Parathyroid adenoma (tissue), 2 donors: ENCODE measurements at regions not wholly inside any gene's neighbourhood (a gene's known extent, or its start where the extent isn't known, plus 50 kb on each side); places are given as distances from the start of the nearest gene placed in this dataset.

Source experiments
- H2AFZ ChIP-seq: fragments of 300-600 bp; sonication (generic); one replicate; pipeline ENCODE4 v1.7.0; 2017; ENCODE audit warnings: antibody characterized with exemption, mild to moderate bottlenecking
- H3K27ac ChIP-seq: fragments of 300-600 bp; sonication (generic); one replicate; pipeline ENCODE4 v1.7.0; 2017
- H3K27me3 ChIP-seq: fragments of 300-600 bp; sonication (generic); one replicate; pipeline ENCODE4 v1.7.0; 2017; ENCODE audit warnings: low read length; ENCODE audit not compliant: control insufficient read depth, insufficient read depth
- H3K36me3 ChIP-seq: fragments of 300-600 bp; sonication (generic); one replicate; pipeline ENCODE4 v1.7.0; 2017; ENCODE audit warnings: low read length; ENCODE audit not compliant: control insufficient read depth, insufficient read depth
- H3K4me1 ChIP-seq: fragments of 300-600 bp; sonication (generic); one replicate; pipeline ENCODE4 v1.7.0; 2017; ENCODE audit warnings: control low read depth
- H3K4me2 ChIP-seq: fragments of 300-600 bp; sonication (generic); one replicate; pipeline ENCODE4 v1.7.0; 2017; ENCODE audit warnings: low read length
- H3K4me3 ChIP-seq: fragments of 300-600 bp; sonication (generic); one replicate; pipeline ENCODE4 v1.7.0; 2017; ENCODE audit warnings: low read depth, low read length
- H3K79me2 ChIP-seq: fragments of 300-600 bp; sonication (generic); one replicate; pipeline ENCODE4 v1.7.0; 2017; ENCODE audit warnings: control low read depth
- H3K9ac ChIP-seq: fragments of 300-600 bp; sonication (generic); one replicate; pipeline ENCODE4 v1.7.0; 2017; ENCODE audit warnings: mild to moderate bottlenecking
- H3K9me3 ChIP-seq: fragments of 300-600 bp; sonication (generic); one replicate; pipeline ENCODE4 v1.7.0; 2017; ENCODE audit warnings: low read length; ENCODE audit not compliant: control insufficient read depth
- TF ChIP-seq, protein P1 (sequence below): fragments of 300-600 bp; sonication (generic); IDR thresholded peaks from one replicate; pipeline ENCODE4 v1.7.0; 2017; ENCODE audit warnings: antibody characterized with exemption, mild to moderate bottlenecking
- donor health status: primary hyperparathyroidism.

DNA sequence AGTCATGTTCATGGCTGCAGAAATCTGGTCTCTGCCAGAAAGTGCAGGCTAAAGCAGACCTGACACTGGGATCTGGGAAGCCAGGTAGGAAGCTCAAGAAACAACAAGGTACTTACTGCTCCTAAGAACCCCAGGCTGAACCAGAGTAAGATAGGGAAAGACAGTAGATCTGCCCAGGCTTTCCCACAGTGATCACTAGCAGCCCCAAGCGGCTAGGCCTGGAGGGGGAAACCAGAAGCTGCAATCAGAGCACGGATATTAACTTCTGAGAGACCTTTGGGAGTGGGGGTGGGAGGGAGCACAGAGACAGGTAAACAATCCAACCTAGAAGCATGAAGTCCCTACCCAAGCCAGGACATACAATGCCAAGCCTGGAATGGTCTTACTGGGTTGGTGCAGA, 135.2 kb upstream of the C11orf58 start:
- Histone ChIP-seq H3K9ac (no peak overlapping the region), H3K27ac (no peak overlapping the region), H3K4me1 (no peaks in the 10 kb centered on the region), H3K9me3 (no peaks in the 10 kb centered on the region), H3K27me3 (no peaks in the 10 kb centered on the region), H2AFZ (no peak overlapping the region), H3K79me2 (no peaks in the 10 kb centered on the region), H3K4me3 (no peak overlapping the region), H3K36me3 (no peaks in the 10 kb centered on the region), H3K4me2 (no peak overlapping the region)
- TF ChIP-seq, protein P1, sequence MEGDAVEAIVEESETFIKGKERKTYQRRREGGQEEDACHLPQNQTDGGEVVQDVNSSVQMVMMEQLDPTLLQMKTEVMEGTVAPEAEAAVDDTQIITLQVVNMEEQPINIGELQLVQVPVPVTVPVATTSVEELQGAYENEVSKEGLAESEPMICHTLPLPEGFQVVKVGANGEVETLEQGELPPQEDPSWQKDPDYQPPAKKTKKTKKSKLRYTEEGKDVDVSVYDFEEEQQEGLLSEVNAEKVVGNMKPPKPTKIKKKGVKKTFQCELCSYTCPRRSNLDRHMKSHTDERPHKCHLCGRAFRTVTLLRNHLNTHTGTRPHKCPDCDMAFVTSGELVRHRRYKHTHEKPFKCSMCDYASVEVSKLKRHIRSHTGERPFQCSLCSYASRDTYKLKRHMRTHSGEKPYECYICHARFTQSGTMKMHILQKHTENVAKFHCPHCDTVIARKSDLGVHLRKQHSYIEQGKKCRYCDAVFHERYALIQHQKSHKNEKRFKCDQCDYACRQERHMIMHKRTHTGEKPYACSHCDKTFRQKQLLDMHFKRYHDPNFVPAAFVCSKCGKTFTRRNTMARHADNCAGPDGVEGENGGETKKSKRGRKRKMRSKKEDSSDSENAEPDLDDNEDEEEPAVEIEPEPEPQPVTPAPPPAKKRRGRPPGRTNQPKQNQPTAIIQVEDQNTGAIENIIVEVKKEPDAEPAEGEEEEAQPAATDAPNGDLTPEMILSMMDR: no peak

DNA sequence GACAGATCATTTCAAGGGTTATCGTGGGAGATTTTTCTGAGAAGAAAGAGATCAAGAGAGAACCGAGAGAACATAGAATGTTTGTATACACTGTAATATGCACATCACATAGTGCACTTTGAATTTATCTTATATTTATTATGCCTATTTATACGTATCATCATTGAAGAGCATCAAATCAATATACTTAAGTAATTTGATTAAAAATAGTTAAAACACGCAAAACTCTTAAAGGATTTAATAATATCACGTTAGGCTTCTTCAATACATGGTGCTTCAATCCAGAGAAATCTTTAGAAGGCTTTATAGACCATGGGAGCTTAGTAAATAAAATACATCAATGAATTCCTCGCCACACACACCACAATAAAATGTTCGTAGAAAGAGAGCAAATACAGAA, 139.5 kb upstream of the C11orf58 start:
- TF ChIP-seq, protein P1: no peak
- Histone ChIP-seq H2AFZ (no peak overlapping the region), H3K9me3 (no peaks in the 10 kb centered on the region), H3K4me2 (no peak overlapping the region), H3K4me3 (no peak overlapping the region), H3K27me3 (no peaks in the 10 kb centered on the region), H3K27ac (no peak overlapping the region), H3K79me2 (no peaks in the 10 kb centered on the region), H3K4me1 (no peaks in the 10 kb centered on the region), H3K36me3 (no peaks in the 10 kb centered on the region), H3K9ac (no peak overlapping the region)

DNA sequence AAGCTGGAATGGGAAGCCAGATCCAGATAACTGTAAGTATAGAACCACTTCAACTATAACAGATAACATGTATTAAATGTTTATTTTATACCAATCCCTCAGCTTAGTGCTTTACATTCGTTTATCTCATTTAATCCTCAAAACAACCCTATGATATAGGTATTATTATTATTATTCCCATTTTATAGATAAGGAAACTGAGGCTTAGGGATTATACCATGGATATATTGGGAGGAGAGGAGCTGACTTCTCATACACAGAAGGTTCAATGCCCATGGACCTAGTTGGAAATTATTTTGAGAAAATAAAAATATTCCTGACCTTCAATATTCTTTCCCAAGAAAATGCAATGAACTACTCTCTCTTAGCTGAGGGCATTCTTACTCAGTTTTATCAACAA, 140.4 kb upstream of the C11orf58 start:
- Histone ChIP-seq H3K4me1 (no peaks in the 10 kb centered on the region), H3K27me3 (no peaks in the 10 kb centered on the region), H3K9ac (no peak overlapping the region), H3K9me3 (no peaks in the 10 kb centered on the region), H3K79me2 (no peaks in the 10 kb centered on the region), H3K4me3 (no peak overlapping the region), H2AFZ (no peak overlapping the region), H3K36me3 (no peaks in the 10 kb centered on the region), H3K4me2 (no peak overlapping the region), H3K27ac (no peak overlapping the region)
- TF ChIP-seq, protein P1: no peak

DNA sequence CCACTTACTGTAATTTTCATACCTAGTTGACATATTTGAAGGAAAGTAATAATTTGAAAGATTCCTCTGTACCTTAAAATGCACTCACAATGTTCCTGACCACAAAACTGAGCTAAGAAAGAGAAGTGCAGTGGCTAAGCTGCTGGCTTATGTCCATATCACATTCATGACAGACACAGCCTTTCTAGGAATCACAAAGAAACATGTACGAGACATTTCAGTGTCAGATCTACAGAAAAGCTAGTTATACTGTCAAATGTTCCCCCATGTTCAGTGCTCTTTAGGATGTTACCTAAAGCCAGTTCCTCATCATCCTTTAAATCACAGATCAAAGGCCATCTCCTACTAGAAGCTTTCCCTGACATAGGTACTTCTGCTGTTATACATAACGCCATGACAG, 142.2 kb upstream of the C11orf58 start:
- H3K27me3 ChIP-seq: no peaks in the 10 kb centered on the region
- H3K79me2 ChIP-seq: no peaks in the 10 kb centered on the region
- H3K9me3 ChIP-seq: no peaks in the 10 kb centered on the region
- no peak overlapping the region for H3K4me3 ChIP-seq
- no peaks in the 10 kb centered on the region for H3K4me1 ChIP-seq
- H3K27ac ChIP-seq: no peak overlapping the region
- no peak overlapping the region for H3K9ac ChIP-seq
- no peak overlapping the region for H2AFZ ChIP-seq
- H3K36me3 ChIP-seq: no peaks in the 10 kb centered on the region
- TF ChIP-seq, protein P1: no peak
- H3K4me2 ChIP-seq: no peak overlapping the region

DNA sequence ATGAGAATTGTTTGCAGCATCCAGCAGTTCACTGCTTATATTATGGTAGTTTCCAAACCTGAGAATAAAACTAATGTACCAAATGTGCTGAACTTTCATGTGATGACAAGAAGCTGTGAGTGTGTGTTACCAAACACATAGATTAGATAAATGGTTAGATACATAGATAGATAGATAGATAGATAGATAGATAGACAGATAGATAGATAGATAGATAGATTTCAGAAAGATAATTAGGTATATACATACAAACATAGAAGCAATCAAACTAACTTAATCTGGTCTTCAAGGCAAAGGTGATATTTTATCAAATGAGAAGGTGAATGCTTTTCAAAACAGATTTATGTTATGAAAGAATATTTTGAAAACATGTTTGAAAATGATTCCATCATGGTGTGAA, 147.3 kb upstream of the C11orf58 start:
- H2AFZ ChIP-seq: no peak overlapping the region
- TF ChIP-seq, protein P1: no peak
- no peak overlapping the region for H3K4me3 ChIP-seq
- H3K27ac ChIP-seq: no peak overlapping the region
- no peaks in the 10 kb centered on the region for H3K36me3 ChIP-seq
- no peaks in the 10 kb centered on the region for H3K9me3 ChIP-seq
- no peak overlapping the region for H3K9ac ChIP-seq
- no peaks in the 10 kb centered on the region for H3K79me2 ChIP-seq
- no peak overlapping the region for H3K4me2 ChIP-seq
- H3K27me3 ChIP-seq: no peaks in the 10 kb centered on the region
- H3K4me1 ChIP-seq: no peaks in the 10 kb centered on the region
